Endometrium (tissue), 2 donors: ENCODE measurements at regions not wholly inside any gene's neighbourhood (a gene's known extent, or its start where the extent isn't known, plus 50 kb on each side); places are given as distances from the start of the nearest gene placed in this dataset.
A peak's percentile ranks its signal among the peaks of the same experiment; 100 is the strongest.
"Not testable (repeated sequence)": the region's sequence is repeated elsewhere in the genome, so short reads cannot be mapped to it uniquely, and the experiment has no call there.

Experiments used
- FAIRE-seq: peaks from 2 replicates; lab custom pipeline; 2012; peaks lifted over from hg19 to GRCh38; lab: Jason Lieb, UNC
- donor health status: control.
- donor health status: control.

DNA sequence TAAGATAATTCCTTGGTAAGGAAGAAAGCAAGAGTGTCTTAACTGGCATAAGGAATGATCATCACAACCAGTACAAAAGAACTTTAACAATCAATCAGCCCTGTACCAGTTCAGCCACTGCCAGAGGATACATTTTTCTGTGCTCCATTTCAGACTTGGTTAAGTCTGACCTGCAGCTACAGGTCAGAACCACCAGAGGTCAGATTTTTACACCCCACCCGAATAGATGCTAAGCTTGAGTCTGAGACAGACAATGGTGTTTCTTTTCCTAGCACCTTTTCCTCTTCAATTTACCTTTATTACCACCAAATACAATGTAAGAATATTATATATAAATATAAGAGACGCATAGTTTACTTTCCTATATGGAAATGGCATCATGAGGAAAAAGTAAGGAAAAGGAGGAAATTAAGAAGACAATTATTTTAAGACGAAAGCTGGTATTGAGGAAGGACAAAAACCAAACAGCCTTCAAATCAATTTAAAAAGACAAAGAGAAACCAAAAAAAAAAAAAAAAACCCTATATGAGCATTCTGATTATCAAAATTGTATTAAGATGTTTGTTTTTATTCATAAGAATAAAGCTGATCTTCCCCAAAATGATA, 215.3 kb upstream of the TTC29 start:
- peak; percentile 70 for FAIRE-seq

DNA sequence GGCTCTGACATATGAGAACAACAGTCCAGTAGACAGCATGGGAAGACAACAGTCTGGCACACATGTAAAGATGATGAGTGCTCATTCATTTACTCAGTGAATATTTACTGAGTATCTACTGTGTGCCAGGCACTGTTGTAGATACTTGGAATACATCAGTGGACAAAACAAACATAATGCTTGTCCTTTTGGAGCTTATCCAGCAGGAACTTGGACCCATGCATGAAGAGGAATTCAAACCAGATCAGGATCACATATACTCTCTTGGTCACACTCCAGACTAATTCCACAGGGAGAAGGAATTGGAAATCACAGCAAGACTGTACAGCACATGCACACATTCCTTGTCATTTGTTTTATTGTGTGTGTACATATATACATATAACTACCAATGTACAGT, 217.6 kb upstream of the TTC29 start:
- FAIRE-seq = no peak

DNA sequence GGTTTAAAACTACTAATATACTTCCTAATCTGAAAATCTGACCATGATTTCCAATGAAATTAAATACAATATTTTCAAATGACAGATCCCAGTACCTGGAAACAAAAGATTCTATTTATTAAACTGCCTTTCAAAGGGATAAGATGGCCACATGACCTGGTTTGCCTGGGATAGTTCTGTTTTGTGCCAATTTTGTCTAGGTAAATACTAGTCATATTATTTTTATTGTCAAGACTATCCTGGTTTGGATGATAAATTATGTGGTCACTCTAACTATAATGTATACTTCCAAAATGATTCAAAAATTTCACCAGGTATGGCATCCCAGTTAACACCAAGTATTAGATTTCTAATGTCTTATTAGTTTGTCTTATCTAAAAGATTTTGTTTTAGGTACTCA, 222.5 kb upstream of the TTC29 start:
- FAIRE-seq = not testable (repeated sequence)

DNA sequence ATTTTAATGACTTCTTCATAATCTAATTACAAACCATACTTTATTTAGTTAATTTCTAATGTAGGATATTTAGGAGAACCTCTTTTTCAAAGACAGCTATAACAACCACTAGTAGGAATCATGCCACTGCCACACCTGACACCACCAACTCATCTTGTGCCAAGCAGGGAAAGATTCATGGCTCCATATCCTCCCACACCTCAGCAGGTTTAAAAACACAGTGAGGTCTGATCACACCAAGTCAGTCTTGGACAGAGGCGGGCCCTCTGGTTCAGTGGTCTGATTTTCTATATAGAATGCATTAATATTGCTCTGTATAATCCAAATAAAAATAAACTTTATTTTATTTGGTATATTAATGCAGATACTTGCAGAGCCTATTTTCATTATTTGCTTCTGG, 227.7 kb upstream of the TTC29 start:
- FAIRE-seq = no peak

GRCh38 chr4:147173797-147174432, 228.3 kb upstream of the TTC29 start:
- FAIRE-seq = no peak

DNA sequence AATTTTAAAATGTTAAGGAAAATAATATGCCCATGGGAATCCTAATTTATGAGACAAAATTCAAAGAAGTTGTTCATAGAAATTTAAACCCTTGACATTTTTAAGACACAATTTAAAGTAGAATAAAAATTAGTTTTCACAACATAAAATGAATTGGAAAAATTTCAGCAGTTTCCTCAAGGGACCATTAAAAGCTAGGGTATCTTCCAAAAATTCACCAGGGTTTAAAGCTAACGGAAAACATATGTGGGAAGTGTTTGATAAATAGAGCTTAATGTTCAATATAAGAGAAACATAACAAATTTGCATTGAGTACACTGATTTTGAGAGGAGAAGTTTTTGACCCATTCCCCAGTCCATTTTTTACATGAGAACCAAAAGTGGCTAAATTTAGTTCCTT, 228.9 kb upstream of the TTC29 start:
- peak; percentile 100 for FAIRE-seq

GRCh38 chr4:147175460-147176025, 229.9 kb upstream of the TTC29 start:
- no peak for FAIRE-seq

DNA sequence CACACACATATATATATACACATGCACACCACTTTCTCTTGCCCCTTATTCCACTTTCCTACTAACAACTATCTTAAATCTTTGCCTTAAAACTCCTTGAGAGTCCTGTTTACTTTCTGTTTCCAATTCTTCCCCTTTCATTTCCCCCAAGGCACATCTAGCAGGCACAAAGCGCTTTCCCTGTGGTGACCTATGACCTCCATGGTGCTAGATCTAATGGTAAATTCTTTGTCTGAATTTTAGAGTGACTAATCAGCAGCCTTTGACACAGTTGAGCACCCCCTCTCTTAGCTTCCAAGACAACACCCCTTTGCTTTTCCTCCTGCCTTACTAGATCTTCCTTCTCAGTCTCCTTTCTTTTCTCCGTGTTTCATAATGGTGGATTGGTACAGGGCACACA, 236.4 kb upstream of the TTC29 start:
- FAIRE-seq = no peak

GRCh38 chr4:147192679-147193078, 247.0 kb upstream of the TTC29 start:
- FAIRE-seq = no peak

DNA sequence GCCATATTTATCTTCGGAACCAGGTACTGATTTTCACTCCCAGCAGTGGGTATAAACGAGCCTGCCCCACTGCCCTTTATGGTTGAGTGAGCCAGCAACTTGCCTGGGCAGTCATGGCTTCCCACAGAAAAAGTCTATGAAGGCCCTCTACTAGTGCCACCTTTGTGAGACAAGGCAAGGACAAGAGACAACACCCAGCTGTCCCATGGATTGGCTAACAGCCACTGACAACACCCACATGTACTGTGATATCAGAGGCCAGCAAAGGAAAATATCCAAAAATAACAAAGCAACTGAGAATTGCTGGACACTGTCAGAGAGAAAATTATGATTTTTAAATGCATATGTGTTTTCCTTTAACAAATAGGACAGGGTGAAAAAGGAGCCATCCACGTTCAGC, 248.4 kb upstream of the TTC29 start:
- FAIRE-seq = no peak

DNA sequence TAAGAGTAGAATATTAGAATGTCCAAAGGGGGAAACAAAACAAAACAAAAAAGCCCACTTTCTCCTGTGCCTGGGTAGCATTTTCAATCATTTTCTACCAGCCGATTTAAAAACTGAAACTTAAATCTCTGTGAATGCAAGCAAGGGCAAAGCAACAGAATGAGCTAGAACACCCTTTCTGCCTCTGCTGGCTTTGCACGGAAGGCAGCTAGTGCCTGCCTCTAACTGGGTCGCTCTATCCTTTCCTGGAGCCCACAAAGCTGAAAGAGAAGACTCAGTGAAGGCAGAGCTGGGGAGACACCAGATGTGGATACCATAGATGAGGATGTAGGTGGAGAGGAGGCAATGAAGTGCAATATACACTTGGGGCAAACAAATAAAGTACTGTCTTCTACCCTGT, 248.9 kb upstream of the TTC29 start:
- no peak for FAIRE-seq

DNA sequence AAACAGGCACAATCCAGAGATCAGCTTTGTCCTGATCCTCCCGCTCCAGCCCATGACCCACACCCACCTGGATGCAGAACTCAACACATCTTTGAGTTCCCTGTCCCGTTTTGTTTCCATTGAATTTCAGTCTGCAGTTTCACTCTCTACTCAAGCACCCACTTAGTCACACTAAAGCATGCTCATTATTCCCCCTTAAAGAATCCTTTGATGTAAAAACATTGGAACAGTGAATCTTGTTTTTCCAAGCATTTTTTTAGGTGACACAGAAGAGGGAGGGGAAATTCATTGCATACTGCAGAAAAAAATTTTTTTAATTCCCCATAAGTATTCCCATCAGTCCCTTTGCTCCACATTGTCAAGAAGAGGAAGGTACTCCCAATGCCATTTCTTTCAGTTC, 249.7 kb upstream of the TTC29 start:
- FAIRE-seq = no peak

GRCh38 chr4:147198411-147199051, 252.9 kb upstream of the TTC29 start:
- FAIRE-seq = no peak

DNA sequence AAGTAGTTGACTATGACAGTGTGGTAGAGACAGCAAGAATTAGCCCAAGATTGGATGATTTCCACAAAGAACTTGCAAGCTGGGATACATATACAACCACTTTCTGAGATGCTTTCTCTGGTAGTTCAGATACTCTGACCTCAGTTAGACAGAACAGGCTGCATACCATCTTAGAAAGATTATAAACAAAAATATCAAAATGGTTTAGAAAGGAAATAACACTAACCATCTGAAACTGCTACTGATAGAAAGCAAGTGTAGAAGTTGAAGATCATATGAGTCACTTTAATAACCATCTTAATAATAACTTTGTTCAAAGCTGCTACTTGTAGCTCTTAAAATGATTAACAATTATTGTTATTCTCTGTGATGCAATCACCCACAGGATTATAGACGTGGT, 255.4 kb upstream of the TTC29 start:
- FAIRE-seq = no peak

DNA sequence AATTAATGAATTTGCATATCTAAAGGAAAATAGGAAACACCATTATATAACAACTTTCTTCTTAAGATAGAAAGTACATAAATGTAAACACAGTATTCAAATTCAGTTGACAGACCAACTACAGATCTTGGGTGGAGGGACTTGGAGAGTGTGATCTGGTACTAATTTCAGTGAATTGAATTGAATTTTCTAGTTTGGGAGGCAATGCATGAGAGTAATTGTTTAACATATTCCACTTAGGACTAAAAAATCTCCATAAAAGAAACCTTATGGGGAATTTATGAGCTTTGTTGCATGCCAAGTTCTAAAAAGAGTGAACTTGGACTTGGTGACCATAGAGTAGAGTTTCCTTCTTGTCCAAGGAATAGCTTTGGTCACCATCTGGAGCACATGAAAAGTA, 261.1 kb upstream of the TTC29 start:
- no peak for FAIRE-seq

- no peak for FAIRE-seq
These were observed 262.2 kb upstream of the TTC29 start for GRCh38 chr4:147207911-147208310.

DNA sequence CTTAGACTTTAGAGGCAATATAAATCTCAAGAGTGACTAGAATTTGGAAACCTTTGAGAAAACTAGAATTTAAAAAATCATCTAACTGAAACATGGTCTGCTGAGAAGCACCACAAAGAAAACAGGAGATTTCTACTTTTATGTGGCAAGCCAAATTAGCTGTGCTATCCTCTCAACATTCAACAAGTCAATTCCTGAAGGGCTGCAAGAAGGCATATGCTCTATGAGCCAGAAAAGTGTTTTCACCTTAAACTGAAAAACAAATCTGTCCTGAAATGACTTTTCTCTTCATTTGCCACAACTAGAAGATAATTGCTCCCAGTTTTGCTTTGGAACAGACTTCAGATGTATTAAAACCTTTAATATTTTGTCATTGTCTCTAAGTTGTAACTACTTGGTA, 263.2 kb upstream of the EDNRA start:
- FAIRE-seq = peak; percentile 33

DNA sequence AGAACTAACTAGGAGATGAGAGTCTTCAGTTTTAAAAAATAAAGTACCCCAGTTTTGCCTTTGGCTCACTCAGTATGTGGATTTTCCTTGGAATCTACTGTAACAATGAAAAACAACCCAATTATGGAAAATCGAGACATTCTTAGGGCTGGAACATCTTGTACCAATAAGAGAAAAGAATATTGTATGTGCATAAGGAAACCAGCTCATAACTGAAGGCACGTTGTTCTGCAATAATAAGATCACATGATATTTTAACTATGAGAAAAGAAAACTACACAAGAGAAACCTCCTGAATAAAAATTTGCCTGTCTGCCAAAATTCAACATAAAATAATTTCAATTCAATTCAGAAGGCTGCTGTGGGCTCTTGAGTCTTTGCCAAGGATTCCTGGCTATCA, 261.8 kb upstream of the EDNRA start:
- no peak for FAIRE-seq

DNA sequence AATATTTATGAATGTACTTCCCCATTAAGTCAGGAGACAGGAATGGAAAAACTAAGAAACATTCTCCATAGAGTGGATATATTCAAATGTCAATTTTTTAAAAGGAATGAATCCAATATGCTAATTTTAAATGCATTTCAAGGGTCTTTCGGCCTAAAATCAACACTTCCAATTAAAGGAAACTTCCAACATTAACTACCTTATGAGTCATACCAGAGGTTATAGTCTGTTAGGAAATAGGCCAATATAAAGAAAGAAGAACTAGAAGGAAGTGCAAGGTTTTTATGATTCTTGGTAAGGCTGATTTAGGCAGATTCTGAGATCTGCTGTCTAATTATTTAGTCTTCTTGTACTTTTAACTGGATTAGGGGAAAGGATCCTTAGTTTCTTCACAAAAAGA, 260.1 kb upstream of the EDNRA start:
- FAIRE-seq = peak; percentile 43

DNA sequence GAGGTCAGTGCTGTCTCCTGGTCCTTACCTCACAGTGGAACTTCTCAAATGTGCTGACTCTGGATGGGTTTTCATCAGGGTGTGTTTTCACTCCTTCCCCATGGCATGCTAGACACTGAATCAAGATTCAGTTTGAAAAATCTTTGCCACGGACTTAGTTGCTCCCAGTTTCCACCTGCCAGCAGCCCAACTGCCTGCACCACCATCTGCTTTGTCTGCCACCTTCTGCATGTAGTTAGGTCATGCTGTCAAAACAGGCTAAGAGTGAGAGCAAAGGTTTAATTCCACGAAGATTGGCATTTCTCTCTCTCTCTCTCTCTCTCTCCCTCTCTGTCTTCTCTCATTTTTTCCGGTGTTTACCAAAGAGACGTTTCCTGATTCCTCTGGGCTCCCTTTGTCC, 258.0 kb upstream of the EDNRA start:
- FAIRE-seq = no peak

GRCh38 chr4:147223576-147223975, 257.3 kb upstream of the EDNRA start:
- FAIRE-seq = no peak

- FAIRE-seq = no peak
These were observed 244.1 kb upstream of the EDNRA start for GRCh38 chr4:147236806-147237205.

DNA sequence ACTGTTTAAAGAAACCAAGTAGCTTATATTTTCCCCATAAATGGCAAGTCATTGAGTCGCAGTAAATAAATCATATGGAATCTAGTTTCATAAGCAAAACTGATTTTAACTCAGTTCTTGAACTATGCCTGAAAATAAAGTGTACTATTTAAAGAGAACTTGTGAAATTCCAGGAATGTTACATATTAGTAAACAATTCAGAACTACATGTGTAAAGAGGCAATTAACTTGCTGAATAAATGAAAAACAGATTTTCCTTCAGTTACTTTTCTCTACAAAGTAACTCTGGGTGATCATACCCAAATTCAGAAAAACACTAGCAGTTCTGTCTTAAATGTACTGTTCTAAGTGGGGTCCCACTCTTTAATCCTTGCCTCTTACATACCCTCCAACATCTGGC, 236.1 kb upstream of the EDNRA start:
- peak; percentile 91 for FAIRE-seq

DNA sequence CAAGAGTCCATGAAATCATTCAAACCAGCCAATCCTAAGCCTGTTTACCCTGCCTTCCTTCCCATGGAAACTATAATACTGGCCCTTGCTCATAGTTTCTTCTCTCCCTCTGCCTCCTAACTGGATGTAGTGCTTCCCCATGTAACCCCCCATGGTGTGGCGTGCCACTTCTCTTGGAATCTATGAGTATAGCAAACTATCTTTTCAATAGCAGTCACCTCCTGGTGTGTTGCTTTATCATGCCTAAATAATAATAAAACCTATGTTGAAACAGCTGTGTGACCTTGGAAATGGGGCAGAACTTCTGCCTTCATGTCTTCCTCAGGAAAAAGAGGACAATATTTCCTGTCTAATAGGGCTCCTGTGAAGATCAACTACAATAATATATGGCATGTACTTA, 234.8 kb upstream of the EDNRA start:
- no peak for FAIRE-seq
